Glutamatergic neuron (in vitro differentiated cells): ENCODE measurements at regions not wholly inside any gene's neighbourhood (a gene's known extent, or its start where the extent isn't known, plus 50 kb on each side); places are given as distances from the start of the nearest gene placed in this dataset.

ENCODE experiments used
- DNase-seq: peaks from one replicate; pipeline ENCODE4 v3.0.0; 2022
- H3K27ac Mint-ChIP-seq: one replicate; pipeline ENCODE4 v1.8.0; 2020; ENCODE audit warnings: mild to moderate bottlenecking, mixed read lengths, inconsistent platforms; ENCODE audit not compliant: unreplicated experiment
- H3K27me3 Mint-ChIP-seq: one replicate; pipeline ENCODE4 v1.8.0; 2020; ENCODE audit warnings: mild to moderate bottlenecking, moderate library complexity, mixed read lengths, inconsistent platforms; ENCODE audit not compliant: unreplicated experiment
- H3K36me3 Mint-ChIP-seq: one replicate; pipeline ENCODE4 v1.8.0; 2020; ENCODE audit warnings: mild to moderate bottlenecking, mixed read lengths, inconsistent platforms; ENCODE audit not compliant: unreplicated experiment
- H3K4me1 Mint-ChIP-seq: one replicate; pipeline ENCODE4 v1.8.0; 2020; ENCODE audit warnings: mild to moderate bottlenecking, low read depth, mixed read lengths, inconsistent platforms; ENCODE audit not compliant: unreplicated experiment
- H3K4me3 Mint-ChIP-seq: one replicate; pipeline ENCODE4 v1.8.0; 2020; ENCODE audit warnings: mild to moderate bottlenecking, mixed read lengths, inconsistent platforms; ENCODE audit not compliant: unreplicated experiment
- H3K9me3 Mint-ChIP-seq: one replicate; pipeline ENCODE4 v1.8.0; 2020; ENCODE audit warnings: mild to moderate bottlenecking, moderate library complexity, mixed read lengths, inconsistent platforms; ENCODE audit not compliant: unreplicated experiment
- TF ChIP-seq, protein P1 (sequence below): fragments of 200-600 bp; sonication (generic); IDR thresholded peaks from one replicate; pipeline ENCODE4 v1.5.0; 2021; ENCODE audit not compliant: partially characterized antibody, unreplicated experiment

DNA sequence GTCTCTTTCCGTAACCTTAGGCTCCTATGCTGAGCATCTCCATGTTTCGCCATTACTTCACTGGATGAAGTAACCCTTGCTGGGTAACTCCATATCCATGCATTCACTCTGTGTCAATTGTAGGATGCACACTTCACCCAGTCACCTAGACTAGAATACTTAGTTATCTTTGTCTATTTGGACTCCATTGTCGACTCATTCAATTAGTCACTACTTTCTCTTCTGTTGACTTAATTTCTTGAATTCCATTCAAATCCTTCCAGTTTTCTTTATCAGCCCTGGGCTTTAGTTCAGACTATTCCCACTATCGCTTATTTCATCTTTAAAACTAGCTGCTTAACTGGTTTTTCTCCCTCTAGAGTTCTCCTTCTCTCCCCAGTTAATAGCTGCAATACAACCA, 111.3 kb upstream of the TNS3 start:
- DNase-seq = no peak
- Mint-ChIP-seq H3K4me3 (no peak overlapping the region), H3K27me3 (peaks cover 3% of the 10 kb centered on the region), H3K9me3 (no peaks in the 10 kb centered on the region), H3K36me3 (no peaks in the 10 kb centered on the region), H3K27ac (no peak overlapping the region), H3K4me1 (no peaks in the 10 kb centered on the region)
- TF ChIP-seq, protein P1, sequence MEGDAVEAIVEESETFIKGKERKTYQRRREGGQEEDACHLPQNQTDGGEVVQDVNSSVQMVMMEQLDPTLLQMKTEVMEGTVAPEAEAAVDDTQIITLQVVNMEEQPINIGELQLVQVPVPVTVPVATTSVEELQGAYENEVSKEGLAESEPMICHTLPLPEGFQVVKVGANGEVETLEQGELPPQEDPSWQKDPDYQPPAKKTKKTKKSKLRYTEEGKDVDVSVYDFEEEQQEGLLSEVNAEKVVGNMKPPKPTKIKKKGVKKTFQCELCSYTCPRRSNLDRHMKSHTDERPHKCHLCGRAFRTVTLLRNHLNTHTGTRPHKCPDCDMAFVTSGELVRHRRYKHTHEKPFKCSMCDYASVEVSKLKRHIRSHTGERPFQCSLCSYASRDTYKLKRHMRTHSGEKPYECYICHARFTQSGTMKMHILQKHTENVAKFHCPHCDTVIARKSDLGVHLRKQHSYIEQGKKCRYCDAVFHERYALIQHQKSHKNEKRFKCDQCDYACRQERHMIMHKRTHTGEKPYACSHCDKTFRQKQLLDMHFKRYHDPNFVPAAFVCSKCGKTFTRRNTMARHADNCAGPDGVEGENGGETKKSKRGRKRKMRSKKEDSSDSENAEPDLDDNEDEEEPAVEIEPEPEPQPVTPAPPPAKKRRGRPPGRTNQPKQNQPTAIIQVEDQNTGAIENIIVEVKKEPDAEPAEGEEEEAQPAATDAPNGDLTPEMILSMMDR = no peak

- TF ChIP-seq, protein P1 = no peak
- H3K27ac Mint-ChIP-seq = no peak overlapping the region
- H3K4me3 Mint-ChIP-seq = no peak overlapping the region
- peaks cover 3% of the 10 kb centered on the region for H3K27me3 Mint-ChIP-seq
- no peaks in the 10 kb centered on the region for H3K9me3 Mint-ChIP-seq
- H3K4me1 Mint-ChIP-seq = no peaks in the 10 kb centered on the region
- no peaks in the 10 kb centered on the region for H3K36me3 Mint-ChIP-seq
- DNase-seq = no peak
Observed at GRCh38 chr7:47691988-47692387, 110.1 kb upstream of the TNS3 start.

DNA sequence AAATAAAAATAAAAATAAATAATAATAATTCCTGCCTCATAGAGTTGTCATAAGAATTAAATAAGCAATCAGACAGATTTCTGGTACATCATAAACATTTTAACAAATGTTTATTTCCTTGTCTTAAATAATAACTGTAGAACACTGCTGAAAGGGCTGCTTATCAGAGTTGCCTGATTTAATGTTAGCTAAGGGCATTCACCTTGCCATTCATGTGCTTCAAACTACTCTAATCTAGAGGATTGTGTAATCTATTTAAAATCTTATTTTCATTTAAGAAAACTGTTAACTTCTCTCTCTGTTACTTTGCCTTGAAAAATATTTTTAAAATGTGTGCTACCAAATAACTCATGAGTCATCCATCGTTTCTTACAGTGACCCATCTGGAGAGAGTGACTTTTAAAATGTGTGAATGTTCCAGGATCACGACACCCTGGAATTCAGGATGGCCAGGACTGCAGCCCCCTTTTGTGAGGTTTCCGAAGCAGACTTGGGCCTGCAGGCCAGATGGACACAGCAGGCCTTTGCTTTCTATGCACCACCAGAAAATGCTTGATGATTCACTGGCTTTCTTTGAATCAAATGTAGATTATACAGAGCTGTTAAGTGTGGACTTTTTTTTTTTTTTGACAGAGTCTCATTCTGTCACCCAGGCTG, 109.1 kb upstream of the TNS3 start:
- H3K27me3 Mint-ChIP-seq = peaks cover 2% of the 10 kb centered on the region
- TF ChIP-seq, protein P1 = no peak
- H3K4me3 Mint-ChIP-seq = no peak overlapping the region
- no peaks in the 10 kb centered on the region for H3K36me3 Mint-ChIP-seq
- H3K27ac Mint-ChIP-seq = peak overlapping the region; percentile 38
- DNase-seq = no peak
- H3K9me3 Mint-ChIP-seq = no peaks in the 10 kb centered on the region
- no peaks in the 10 kb centered on the region for H3K4me1 Mint-ChIP-seq

- no peaks in the 10 kb centered on the region for H3K9me3 Mint-ChIP-seq
- no peak for DNase-seq
- H3K4me1 Mint-ChIP-seq = no peaks in the 10 kb centered on the region
- H3K4me3 Mint-ChIP-seq = no peak overlapping the region
- H3K27ac Mint-ChIP-seq = no peak overlapping the region
- TF ChIP-seq, protein P1 = no peak
- H3K36me3 Mint-ChIP-seq = no peaks in the 10 kb centered on the region
- peaks cover 2% of the 10 kb centered on the region for H3K27me3 Mint-ChIP-seq
Observed at GRCh38 chr7:47689558-47689957, 107.6 kb upstream of the TNS3 start.

GRCh38 chr7:47688311-47689100, 106.6 kb upstream of the TNS3 start:
- Mint-ChIP-seq H3K27ac (no peak overlapping the region), H3K9me3 (no peaks in the 10 kb centered on the region), H3K36me3 (no peaks in the 10 kb centered on the region), H3K27me3 (peaks cover 2% of the 10 kb centered on the region), H3K4me3 (no peak overlapping the region), H3K4me1 (no peaks in the 10 kb centered on the region)
- no peak for DNase-seq
- TF ChIP-seq, protein P1 = no peak
